Esophagus squamous epithelium (tissue), 5 donors: ENCODE measurements at regions not wholly inside any gene's neighbourhood (a gene's known extent, or its start where the extent isn't known, plus 50 kb on each side); places are given as distances from the start of the nearest gene placed in this dataset.
A peak's percentile ranks its signal among the peaks of the same experiment; 100 is the strongest.

Source experiments
- DNase-seq: peaks from one replicate; lab custom pipeline; 2025; lab: John Stamatoyannopoulos, UW
- H3K27ac ChIP-seq, 4 donors: fragments of 200-600 bp; sonication (generic); one replicate each; pipeline ENCODE4 v1.5.1; 2016 to 2019; ENCODE audit warnings: mild to moderate bottlenecking in 1 of 4
- H3K27me3 ChIP-seq, 4 donors: fragments of 200-600 bp; sonication (generic); 1 replicate in 3 of 4; 2 replicates in 1 of 4; pipeline versions ENCODE4 v1.5.1 to v1.6.0; 2017 to 2021; ENCODE audit warnings: antibody characterized with exemption in 1 of 4
- H3K36me3 ChIP-seq, 3 donors: fragments of 200-600 bp; sonication (generic); one replicate each; pipeline ENCODE4 v1.5.1; 2016 to 2019
- H3K4me1 ChIP-seq, 3 donors: fragments of 200-600 bp; sonication (generic); one replicate each; pipeline ENCODE4 v1.5.1; 2017 to 2019
- H3K4me3 ChIP-seq, 4 donors: fragments of 200-600 bp; sonication (generic); 1 replicate in 3 of 4; 2 replicates in 1 of 4; pipeline ENCODE4 v1.5.1; 2016 to 2019; ENCODE audit warnings: mild to moderate bottlenecking in 2 of 4, moderate library complexity in 1 of 4
- H3K9me3 ChIP-seq, 3 donors: fragments of 200-600 bp; sonication (generic); one replicate each; pipeline ENCODE4 v1.5.1; 2016 to 2019
- POLR2A ChIP-seq, 4 donors: fragments of 450-650 bp; IDR thresholded peaks; one replicate each; pipeline ENCODE4 v1.6.1; 2017; ENCODE audit warnings: antibody characterized with exemption in 4 of 4, mild to moderate bottlenecking in 4 of 4, moderate library complexity in 3 of 4
- WGBS, 2 donors: methylation state at CpG; one replicate each; pipeline ENCODE4 v1.1.5; 2018; 5-methylcytosine and 5-hydroxymethylcytosine counted together
- intact Hi-C: fragments of 100-400 bp; cut with DNase I; formaldehyde crosslinking; loops from one replicate; pipeline ENCODE4 v1.15.0; 2022
- TF ChIP-seq, protein P1 (sequence below), 6 experiments: fragments of 450-650 bp in 4 of 6; fragments of 200-600 bp in 2 of 6; sonication (generic) in 2 of 6; IDR thresholded peaks; one replicate each; pipeline ENCODE4 v1.5.1; 2016 to 2019; ENCODE audit warnings: antibody characterized with exemption in 6 of 6, mild to moderate bottlenecking in 4 of 6, moderate library complexity in 4 of 6
- donor health status: DM: yes; HTN: yes; CAD: no.

DNA sequence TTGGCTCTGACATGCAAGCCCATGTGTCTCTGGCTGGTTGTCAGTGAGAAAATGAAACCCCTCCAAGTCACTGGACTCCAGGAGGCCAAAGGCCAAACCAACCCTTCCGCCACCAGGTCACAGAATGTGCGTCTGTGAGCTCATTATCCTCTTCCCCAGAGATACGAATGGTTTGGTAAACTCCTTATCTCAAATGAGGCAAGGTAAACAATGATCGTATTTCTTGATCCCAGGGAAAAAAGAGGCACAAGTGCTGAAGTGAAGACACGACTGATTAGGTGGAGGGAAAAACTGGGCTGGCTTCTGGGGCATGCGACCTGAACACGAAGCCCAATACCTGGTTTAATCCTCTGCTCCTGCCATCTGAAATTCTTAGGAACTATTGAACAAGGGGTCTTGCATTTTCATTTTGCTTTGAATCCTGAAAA, 70.6 kb upstream of the ARID5B start:
- Histone ChIP-seq H3K27me3 (no peaks in the 10 kb centered on the region), H3K4me3 (no peak overlapping the region), H3K4me1 (peaks cover 10 to 41% (median 13%) of the 10 kb centered on the region in 3 donors), H3K27ac (no peak overlapping the region), H3K36me3 (no peaks in the 10 kb centered on the region), H3K9me3 (no peaks in the 10 kb centered on the region)
- WGBS, 2 donors: 82 to 88% methylated on average over 4 to 7 of the region's 7 CpGs
- no peak for TF ChIP-seq POLR2A (IDR thresholded peaks at IDR 0.05)
- TF ChIP-seq, protein P1, sequence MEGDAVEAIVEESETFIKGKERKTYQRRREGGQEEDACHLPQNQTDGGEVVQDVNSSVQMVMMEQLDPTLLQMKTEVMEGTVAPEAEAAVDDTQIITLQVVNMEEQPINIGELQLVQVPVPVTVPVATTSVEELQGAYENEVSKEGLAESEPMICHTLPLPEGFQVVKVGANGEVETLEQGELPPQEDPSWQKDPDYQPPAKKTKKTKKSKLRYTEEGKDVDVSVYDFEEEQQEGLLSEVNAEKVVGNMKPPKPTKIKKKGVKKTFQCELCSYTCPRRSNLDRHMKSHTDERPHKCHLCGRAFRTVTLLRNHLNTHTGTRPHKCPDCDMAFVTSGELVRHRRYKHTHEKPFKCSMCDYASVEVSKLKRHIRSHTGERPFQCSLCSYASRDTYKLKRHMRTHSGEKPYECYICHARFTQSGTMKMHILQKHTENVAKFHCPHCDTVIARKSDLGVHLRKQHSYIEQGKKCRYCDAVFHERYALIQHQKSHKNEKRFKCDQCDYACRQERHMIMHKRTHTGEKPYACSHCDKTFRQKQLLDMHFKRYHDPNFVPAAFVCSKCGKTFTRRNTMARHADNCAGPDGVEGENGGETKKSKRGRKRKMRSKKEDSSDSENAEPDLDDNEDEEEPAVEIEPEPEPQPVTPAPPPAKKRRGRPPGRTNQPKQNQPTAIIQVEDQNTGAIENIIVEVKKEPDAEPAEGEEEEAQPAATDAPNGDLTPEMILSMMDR (IDR thresholded peaks at IDR 0.05): no peak
- no peak for DNase-seq
- intact Hi-C loops: loop anchor here (10.0 kb wide), 1 partner anchor 86 kb away; no protein-coding TSS in a partner anchor

DNA sequence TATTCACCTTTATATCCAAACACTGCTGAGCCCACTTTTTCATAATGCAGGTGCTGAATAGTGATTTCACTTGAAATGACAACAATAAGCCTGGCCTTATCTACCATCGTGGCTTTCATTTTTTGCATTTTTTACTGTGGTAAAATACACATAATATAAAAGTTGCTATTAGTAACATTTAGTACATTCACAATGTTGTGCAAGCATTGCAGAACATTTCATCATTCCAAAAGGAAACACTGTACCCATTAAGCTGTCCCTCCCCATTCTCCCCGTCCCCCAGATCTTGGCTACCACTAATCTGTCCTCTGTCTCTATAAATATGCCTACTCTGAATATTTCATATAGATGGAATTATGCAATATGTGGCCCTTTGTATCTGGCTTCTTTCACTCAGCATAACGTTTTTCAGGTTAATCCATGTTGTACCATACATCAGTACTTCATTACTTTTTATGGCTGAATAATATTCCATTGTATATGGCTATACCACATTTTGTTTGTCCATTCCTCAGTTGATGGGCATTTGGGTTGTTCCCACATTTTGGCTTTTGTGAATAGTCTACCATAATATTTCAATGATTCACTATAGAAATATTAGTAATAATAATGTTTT, 68.5 kb upstream of the ARID5B start:
- 44 to 52% methylated on average over 3 of the region's 3 CpGs for WGBS, 2 donors
- peaks cover 20 to 62% (median 31%) of the 10 kb centered on the region in 3 donors for H3K4me1 ChIP-seq
- H3K4me3 ChIP-seq: no peak overlapping the region
- H3K36me3 ChIP-seq: no peaks in the 10 kb centered on the region
- TF ChIP-seq, protein P1 (IDR thresholded peaks at IDR 0.05): no peak
- TF ChIP-seq POLR2A (IDR thresholded peaks at IDR 0.05): no peak
- intact Hi-C loops: loop anchor here (10.0 kb wide), 1 partner anchor 88 kb away; no protein-coding TSS in a partner anchor
- peak overlapping the region in 1 of 4 donors; percentile 30 for H3K27ac ChIP-seq
- H3K27me3 ChIP-seq: no peaks in the 10 kb centered on the region
- DNase-seq: no peak
- no peaks in the 10 kb centered on the region for H3K9me3 ChIP-seq

DNA sequence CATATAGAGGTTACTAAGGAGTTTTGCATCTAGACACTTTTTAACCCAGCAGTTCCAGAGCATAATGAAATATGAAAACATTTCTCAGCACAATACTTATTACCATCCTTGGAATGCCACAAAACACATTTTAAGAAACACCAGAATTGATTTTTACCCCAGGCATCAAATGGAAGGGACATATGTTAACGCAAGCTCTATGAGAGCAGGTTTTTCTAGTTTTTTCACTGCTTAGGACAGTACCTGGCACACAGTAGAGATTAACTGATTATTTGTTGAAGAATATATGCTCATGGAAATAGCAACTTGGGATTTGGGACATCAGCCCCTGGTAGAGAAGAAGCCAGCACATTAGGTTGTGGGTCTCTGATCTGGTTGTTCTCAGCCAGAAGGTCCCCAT, 67.0 kb upstream of the ARID5B start:
- peak overlapping the region; percentile 77 to 83 (median 82) for H3K27ac ChIP-seq
- TF ChIP-seq POLR2A (IDR thresholded peaks at IDR 0.05): no peak
- TF ChIP-seq, protein P1 (IDR thresholded peaks at IDR 0.05): no peak
- H3K4me3 ChIP-seq: no peak overlapping the region
- H3K36me3 ChIP-seq: no peaks in the 10 kb centered on the region
- 50 to 63% methylated on average over 1 of the region's 1 CpG for WGBS, 2 donors
- H3K4me1 ChIP-seq: peaks cover 23 to 70% (median 31%) of the 10 kb centered on the region in 3 donors
- intact Hi-C loops: loop anchor here (10.0 kb wide), 1 partner anchor 90 kb away; no protein-coding TSS in a partner anchor
- DNase-seq: no peak
- H3K9me3 ChIP-seq: no peaks in the 10 kb centered on the region
- H3K27me3 ChIP-seq: no peaks in the 10 kb centered on the region

DNA sequence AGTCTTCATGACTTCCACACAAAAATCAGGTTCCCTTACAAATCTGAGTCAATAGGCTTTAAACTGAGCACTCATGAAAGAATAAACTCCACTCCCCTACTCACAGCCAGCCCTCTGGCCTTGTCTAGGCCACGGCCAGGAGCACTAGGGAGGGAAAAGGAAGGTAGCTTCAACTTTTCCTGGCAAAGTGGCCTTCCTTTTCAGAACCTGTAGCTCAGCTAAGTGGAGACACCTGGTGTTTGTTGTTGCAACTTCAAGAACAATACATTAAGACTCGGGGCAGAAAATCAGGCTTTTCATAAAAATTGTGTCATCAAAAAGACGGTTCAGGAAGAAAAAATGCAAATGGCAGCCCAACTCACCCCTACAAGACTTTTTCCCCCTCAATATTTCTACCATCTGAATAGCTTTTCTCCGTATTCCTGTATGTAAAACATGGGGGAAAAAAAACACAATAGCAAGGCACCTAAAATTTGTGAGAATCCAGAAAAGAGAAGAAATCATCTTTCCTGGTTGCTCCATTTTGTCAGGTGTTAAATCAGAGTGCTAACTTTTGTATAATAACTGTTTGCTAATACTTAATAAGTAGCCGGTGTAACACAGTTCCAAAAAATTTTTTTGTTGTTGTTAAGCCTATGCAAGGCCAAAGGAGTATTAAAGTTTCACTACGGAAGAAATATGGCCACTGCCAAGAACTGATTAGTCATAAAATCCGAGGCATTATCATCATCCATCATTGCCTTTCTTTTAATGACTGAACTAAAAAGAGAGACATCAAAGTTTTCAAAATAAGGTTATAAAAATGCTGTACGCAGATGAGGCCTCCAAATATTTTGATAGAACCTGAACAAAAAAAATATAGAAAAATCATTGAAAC, 66.2 kb upstream of the ARID5B start:
- Histone ChIP-seq H3K36me3 (no peaks in the 10 kb centered on the region), H3K27ac (peak overlapping the region; percentile 77 to 83 (median 82)), H3K9me3 (no peaks in the 10 kb centered on the region), H3K27me3 (no peaks in the 10 kb centered on the region), H3K4me1 (peaks cover 23 to 64% (median 31%) of the 10 kb centered on the region in 3 donors), H3K4me3 (no peak overlapping the region)
- TF ChIP-seq, protein P1 (IDR thresholded peaks at IDR 0.05): peak in 5 of 6 experiments; percentile 30 to 78 (median 60)
- no peak for TF ChIP-seq POLR2A (IDR thresholded peaks at IDR 0.05)
- intact Hi-C loops: loop anchor here (10.0 kb wide), 1 partner anchor 91 kb away; no protein-coding TSS in a partner anchor
- DNase-seq: no peak
- 11 to 16% methylated on average over 7 to 8 of the region's 8 CpGs for WGBS, 2 donors
